Upper lobe of right lung (tissue), 1 donor: ENCODE measurements at regions not wholly inside any gene's neighbourhood (a gene's known extent, or its start where the extent isn't known, plus 50 kb on each side); places are given as distances from the start of the nearest gene placed in this dataset.

Experiments used
- ATAC-seq: fragments of 200-7000 bp; cut with Tn5 transposase; one replicate; pipeline ENCODE4 v1.9.1; 2020; ENCODE audit warnings: mild to moderate bottlenecking, moderate library complexity
- DNase-seq: peaks from one replicate; pipeline ENCODE4 v3.0.0-alpha.2; 2020
- H3K27ac ChIP-seq: fragments of 200-600 bp; one replicate; pipeline ENCODE4 v1.8.0; 2022
- H3K27me3 ChIP-seq: fragments of 200-600 bp; one replicate; pipeline ENCODE4 v1.8.0; 2022; ENCODE audit warnings: mild to moderate bottlenecking
- H3K36me3 ChIP-seq: fragments of 200-600 bp; one replicate; pipeline ENCODE4 v1.8.0; 2022
- H3K4me1 ChIP-seq: fragments of 200-600 bp; one replicate; pipeline ENCODE4 v1.8.0; 2022
- H3K4me3 ChIP-seq: fragments of 200-600 bp; one replicate; pipeline ENCODE4 v1.8.0; 2022; ENCODE audit warnings: mild to moderate bottlenecking
- H3K9me3 ChIP-seq: fragments of 200-600 bp; one replicate; pipeline ENCODE4 v1.8.0; 2022
- CTCF ChIP-seq: fragments of 200-600 bp; IDR thresholded peaks from one replicate; pipeline ENCODE4 v1.8.0; 2022; ENCODE audit warnings: antibody characterized with exemption
- intact Hi-C: fragments of 100-400 bp; cut with DNase I; formaldehyde crosslinking; loops from one replicate; pipeline ENCODE4 v1.11.0; 2022
- donor health status: DM: no; HTN: yes; CAD: no; lungs with severe emphysema.

GRCh38 chr16:65429504-65430181, 307.8 kb upstream of the CDH11 start:
- DNase-seq (no peak), ATAC-seq (no peak)
- Histone ChIP-seq H3K9me3 (no peaks in the 10 kb centered on the region), H3K36me3 (no peaks in the 10 kb centered on the region), H3K4me3 (no peak overlapping the region), H3K27ac (no peak overlapping the region), H3K27me3 (no peaks in the 10 kb centered on the region), H3K4me1 (no peaks in the 10 kb centered on the region)
- no peak for TF ChIP-seq CTCF
- intact Hi-C loops = no loop called here

- H3K4me3 ChIP-seq = no peak overlapping the region
- ATAC-seq = no peak
These were observed 304.6 kb upstream of the CDH11 start for GRCh38 chr16:65426484-65426883.

GRCh38 chr16:65422934-65423333, 301.1 kb upstream of the CDH11 start:
- Histone ChIP-seq H3K27ac (no peak overlapping the region), H3K4me3 (no peak overlapping the region), H3K9me3 (no peaks in the 10 kb centered on the region), H3K4me1 (no peaks in the 10 kb centered on the region), H3K36me3 (no peaks in the 10 kb centered on the region), H3K27me3 (no peaks in the 10 kb centered on the region)
- DNase-seq (no peak), ATAC-seq (no peak)
- intact Hi-C loops = no loop called here
- no peak for TF ChIP-seq CTCF

More at GRCh38 chr16:65426484-65426883, 304.6 kb upstream of the CDH11 start:
- Histone ChIP-seq H3K36me3 (no peaks in the 10 kb centered on the region), H3K9me3 (no peaks in the 10 kb centered on the region), H3K4me1 (no peaks in the 10 kb centered on the region), H3K27ac (no peak overlapping the region), H3K27me3 (no peaks in the 10 kb centered on the region)
- intact Hi-C loops = no loop called here
- no peak for DNase-seq
- TF ChIP-seq CTCF = no peak

GRCh38 chr16:65421596-65421995, 299.7 kb upstream of the CDH11 start:
- no peak overlapping the region for H3K4me3 ChIP-seq
- DNase-seq = no peak
- no peaks in the 10 kb centered on the region for H3K36me3 ChIP-seq
- H3K27ac ChIP-seq = no peak overlapping the region
- no peaks in the 10 kb centered on the region for H3K27me3 ChIP-seq
- intact Hi-C loops = no loop called here
- no peaks in the 10 kb centered on the region for H3K4me1 ChIP-seq
- no peaks in the 10 kb centered on the region for H3K9me3 ChIP-seq
- TF ChIP-seq CTCF = no peak
- no peak for ATAC-seq

- DNase-seq (no peak), ATAC-seq (no peak)
- no peaks in the 10 kb centered on the region for H3K9me3 ChIP-seq
- no peaks in the 10 kb centered on the region for H3K36me3 ChIP-seq
- intact Hi-C loops = no loop called here
- H3K4me3 ChIP-seq = no peak overlapping the region
- H3K4me1 ChIP-seq = no peaks in the 10 kb centered on the region
- no peak overlapping the region for H3K27ac ChIP-seq
- no peaks in the 10 kb centered on the region for H3K27me3 ChIP-seq
- no peak for TF ChIP-seq CTCF
These were observed 296.6 kb upstream of the CDH11 start for GRCh38 chr16:65418435-65418834.

GRCh38 chr16:65415460-65415859, 293.6 kb upstream of the CDH11 start:
- no peaks in the 10 kb centered on the region for H3K9me3 ChIP-seq
- no peak for TF ChIP-seq CTCF
- no peak overlapping the region for H3K4me3 ChIP-seq
- ATAC-seq (no peak), DNase-seq (no peak)
- no peaks in the 10 kb centered on the region for H3K36me3 ChIP-seq
- H3K4me1 ChIP-seq = no peaks in the 10 kb centered on the region
- no peaks in the 10 kb centered on the region for H3K27me3 ChIP-seq
- no peak overlapping the region for H3K27ac ChIP-seq
- intact Hi-C loops = no loop called here
